ENCODE measurements at regions not wholly inside any gene's neighbourhood (a gene's known extent, or its start where the extent isn't known, plus 50 kb on each side); places are given as distances from the start of the nearest gene placed in this dataset.

- intact Hi-C loops (cut with DNase I), result no loop called here
- Histone ChIP-seq H3K4me1 (peaks cover 25% of the 10 kb centered on the region), H3K4me3 (no peak overlapping the region), H3K9me3 (no peaks in the 10 kb centered on the region), H3K36me3 (ENCODE audit: insufficient read depth in 1 of 2, low read depth in 1 of 2) (no peaks in the 10 kb centered on the region), H3K27me3 (ENCODE audit: insufficient read depth in 3 of 3, low read length in 2 of 3) (no peaks in the 10 kb centered on the region), H3K27ac (peak overlapping the region; percentile 84)
- no peak for TF ChIP-seq CTCF (IDR thresholded peaks at IDR 0.05)
- WGBS, 3 donors, result 9 to 17% (median 11%) methylated on average over 8 of the region's 8 CpGs
- peak; percentile 75 to 89 (median 86) for ATAC-seq
- peak in 1 of 2 donors; percentile 48 for DNase-seq
Observed at GRCh38 chr4:145279122-145279960, 99.0 kb upstream of the OTUD4 start.

- TF ChIP-seq CTCF (IDR thresholded peaks at IDR 0.05), result no peak
- WGBS, 3 donors, result 37 to 59% (median 51%) methylated on average over 2 of the region's 2 CpGs
- DNase-seq (no peak), ATAC-seq (peak; percentile 22 to 51 (median 38))
- Histone ChIP-seq H3K36me3 (ENCODE audit: insufficient read depth in 1 of 2, low read depth in 1 of 2) (no peaks in the 10 kb centered on the region), H3K27me3 (ENCODE audit: insufficient read depth in 3 of 3, low read length in 2 of 3) (no peaks in the 10 kb centered on the region), H3K9me3 (peaks cover 6% of the 10 kb centered on the region), H3K4me1 (peaks cover 19% of the 10 kb centered on the region), H3K4me3 (no peak overlapping the region), H3K27ac (peak overlapping the region; percentile 84)
- intact Hi-C loops (cut with DNase I), result no loop called here
Observed at GRCh38 chr4:145278341-145279121, 98.1 kb upstream of the OTUD4 start.

- Histone ChIP-seq H3K4me3 (no peak overlapping the region), H3K36me3 (ENCODE audit: insufficient read depth in 1 of 2, low read depth in 1 of 2) (no peaks in the 10 kb centered on the region), H3K27ac (no peak overlapping the region), H3K9me3 (peaks cover 6% of the 10 kb centered on the region), H3K27me3 (ENCODE audit: insufficient read depth in 3 of 3, low read length in 2 of 3) (no peaks in the 10 kb centered on the region), H3K4me1 (peaks cover 17% of the 10 kb centered on the region)
- WGBS, 3 donors, result 80 to 92% (median 89%) methylated on average over 1 of the region's 1 CpG
- intact Hi-C loops (cut with DNase I), result no loop called here
- ATAC-seq (no peak), DNase-seq (no peak)
- no peak for TF ChIP-seq CTCF (IDR thresholded peaks at IDR 0.05)
Observed at GRCh38 chr4:145277011-145277410, 96.6 kb upstream of the OTUD4 start.

GRCh38 chr4:145276050-145276449 lies 95.7 kb upstream of the OTUD4 start:
- Histone ChIP-seq H3K4me1 (peaks cover 17% of the 10 kb centered on the region), H3K36me3 (ENCODE audit: insufficient read depth in 1 of 2, low read depth in 1 of 2) (no peaks in the 10 kb centered on the region), H3K27me3 (ENCODE audit: insufficient read depth in 3 of 3, low read length in 2 of 3) (no peaks in the 10 kb centered on the region), H3K27ac (no peak overlapping the region), H3K4me3 (no peak overlapping the region), H3K9me3 (peaks cover 6% of the 10 kb centered on the region)
- no peak for TF ChIP-seq CTCF (IDR thresholded peaks at IDR 0.05)
- ATAC-seq (no peak), DNase-seq (no peak)
- intact Hi-C loops (cut with DNase I), result no loop called here
- WGBS, 3 donors, result 52 to 66% (median 63%) methylated on average over 4 of the region's 4 CpGs

Data from psoas muscle (tissue), 7 donors.